ENCODE measurements at regions not wholly inside any gene's neighbourhood (a gene's known extent, or its start where the extent isn't known, plus 50 kb on each side); places are given as distances from the start of the nearest gene placed in this dataset.
A peak's percentile ranks its signal among the peaks of the same experiment; 100 is the strongest.
"Not testable (repeated sequence)": the region's sequence is repeated elsewhere in the genome, so short reads cannot be mapped to it uniquely, and the experiment has no call there.

GRCh38 chr1:72530646-72531045, 248.3 kb upstream of the NEGR1 start:
- no peak for DNase-seq (ENCODE audit: low spot score)

GRCh38 chr1:72526926-72527325, 244.6 kb upstream of the NEGR1 start:
- no peak for DNase-seq (ENCODE audit: low spot score)

DNA sequence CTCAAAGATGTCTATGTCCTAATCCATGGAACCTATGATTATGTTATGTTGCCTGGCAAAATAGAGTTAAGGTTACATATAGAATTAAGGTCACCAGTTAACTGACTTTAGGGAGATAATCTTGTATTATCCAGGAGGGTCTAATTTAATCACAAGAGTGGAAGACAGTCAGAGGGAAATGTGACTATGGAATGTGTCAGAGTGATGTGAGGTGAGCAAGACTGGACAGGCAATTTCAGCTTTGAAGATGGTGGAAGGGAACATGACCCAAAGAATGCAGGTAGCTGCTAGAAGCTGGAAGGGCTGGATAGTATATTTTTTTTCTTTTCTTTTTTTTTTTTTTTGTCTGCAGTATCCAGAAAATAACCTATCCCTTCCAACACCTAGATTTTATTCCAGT, 241.7 kb upstream of the NEGR1 start:
- no peak for DNase-seq (ENCODE audit: low spot score)

DNA sequence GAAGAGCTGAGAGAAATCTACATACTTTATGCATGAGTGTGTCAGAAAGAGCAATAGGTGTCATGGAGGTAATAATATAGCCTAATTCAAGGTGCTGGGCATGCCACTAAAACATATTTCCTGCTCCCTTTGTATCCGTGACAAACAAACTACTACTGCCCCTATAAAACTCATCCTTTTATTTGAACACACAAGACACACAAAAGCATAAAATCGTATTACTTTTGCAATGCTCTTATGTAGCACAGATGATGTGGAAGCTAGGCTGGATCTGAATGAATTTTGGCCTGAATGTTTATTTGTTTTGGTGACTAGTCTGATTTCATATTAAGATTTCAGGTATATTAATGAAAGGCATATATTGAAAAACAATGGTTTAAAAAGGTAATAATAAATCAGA, 239.3 kb upstream of the NEGR1 start:
- no peak for DNase-seq (ENCODE audit: low spot score)

DNA sequence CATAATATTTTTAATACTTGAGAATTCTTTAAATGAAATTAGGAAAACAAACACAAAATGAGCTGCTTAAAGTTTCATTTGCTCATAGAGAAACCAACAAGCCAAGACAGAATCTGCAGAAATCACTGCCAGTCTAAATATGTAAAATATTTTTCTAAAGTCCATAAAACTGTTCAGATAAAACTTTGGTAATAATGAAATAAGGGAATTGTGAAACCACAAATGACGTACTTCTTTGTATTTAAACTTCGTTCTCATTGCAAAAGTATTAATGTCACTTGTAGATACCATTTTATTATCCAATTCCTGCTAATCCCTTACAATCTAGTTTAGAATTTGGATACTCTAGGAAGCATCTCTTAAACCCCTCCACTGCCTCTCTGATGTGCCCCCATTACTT, 234.5 kb upstream of the NEGR1 start:
- peak; percentile 12 for DNase-seq (ENCODE audit: low spot score)

DNA sequence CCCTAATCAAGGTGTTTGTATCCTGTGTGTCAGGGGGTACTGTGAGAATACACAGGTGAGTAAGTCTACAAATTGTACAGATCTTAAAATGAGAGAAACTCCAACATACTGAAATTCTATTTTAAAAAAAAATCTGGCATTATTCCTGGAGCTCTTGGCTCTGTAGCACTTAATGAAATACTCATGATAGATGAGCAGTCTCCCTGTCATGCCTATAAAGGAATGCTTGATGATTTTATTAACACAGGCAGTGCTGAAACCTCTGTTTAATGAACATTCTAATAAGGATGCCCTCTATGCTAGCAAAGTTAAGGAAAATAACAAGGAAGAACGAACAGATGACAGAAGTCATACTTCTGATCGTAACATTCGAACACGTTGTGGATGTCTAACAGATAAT, 233.9 kb upstream of the NEGR1 start:
- peak; percentile 11 for DNase-seq (ENCODE audit: low spot score)

GRCh38 chr1:72498371-72498770, 216.0 kb upstream of the NEGR1 start:
- DNase-seq (ENCODE audit: low spot score), result no peak

DNA sequence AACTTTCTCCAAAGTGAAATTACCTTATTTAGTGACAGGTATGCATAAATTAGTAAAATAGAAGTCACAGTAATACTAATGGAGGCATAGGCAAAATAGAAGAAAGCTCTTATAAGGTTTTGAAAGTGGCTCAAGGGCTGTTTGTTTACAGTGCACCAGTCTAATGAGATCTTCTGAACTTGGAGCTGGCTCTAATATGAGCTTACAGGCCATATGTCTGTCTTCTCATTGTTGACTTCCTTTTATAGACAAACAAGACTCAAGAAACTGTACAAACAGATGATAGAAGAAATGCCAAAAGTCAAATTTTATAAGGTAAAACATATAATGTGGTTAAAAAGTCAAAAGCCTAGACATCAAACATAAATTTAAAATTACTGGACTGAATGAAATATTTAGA, 207.5 kb upstream of the NEGR1 start:
- no peak for DNase-seq (ENCODE audit: low spot score)

DNA sequence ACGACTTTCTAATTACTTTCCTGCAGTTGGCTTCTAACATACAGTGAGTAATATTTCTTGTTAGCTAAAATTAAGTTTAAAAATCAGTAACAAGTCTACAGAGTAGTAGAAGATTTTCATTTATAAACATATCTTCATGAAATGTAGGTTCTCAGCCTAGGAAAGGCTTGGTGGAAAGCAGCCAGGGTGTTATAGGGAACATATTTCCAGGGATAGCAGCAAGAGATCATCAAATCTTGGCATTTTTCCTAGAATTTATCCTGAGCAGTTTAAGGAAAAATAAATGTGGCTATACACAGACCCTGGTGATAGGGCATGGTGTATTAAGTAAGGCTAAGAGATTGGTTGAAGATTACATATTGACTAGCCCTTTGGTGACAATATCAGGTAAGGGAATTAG, 203.5 kb upstream of the NEGR1 start:
- peak; percentile 3 for DNase-seq (ENCODE audit: low spot score)

- DNase-seq (ENCODE audit: low spot score), result no peak
These were observed 201.6 kb upstream of the NEGR1 start for GRCh38 chr1:72483846-72484357.

GRCh38 chr1:72482736-72483413, 200.5 kb upstream of the NEGR1 start:
- DNase-seq (ENCODE audit: low spot score), result no peak

GRCh38 chr1:72481420-72481970, 199.2 kb upstream of the NEGR1 start:
- DNase-seq (ENCODE audit: low spot score), result no peak

DNA sequence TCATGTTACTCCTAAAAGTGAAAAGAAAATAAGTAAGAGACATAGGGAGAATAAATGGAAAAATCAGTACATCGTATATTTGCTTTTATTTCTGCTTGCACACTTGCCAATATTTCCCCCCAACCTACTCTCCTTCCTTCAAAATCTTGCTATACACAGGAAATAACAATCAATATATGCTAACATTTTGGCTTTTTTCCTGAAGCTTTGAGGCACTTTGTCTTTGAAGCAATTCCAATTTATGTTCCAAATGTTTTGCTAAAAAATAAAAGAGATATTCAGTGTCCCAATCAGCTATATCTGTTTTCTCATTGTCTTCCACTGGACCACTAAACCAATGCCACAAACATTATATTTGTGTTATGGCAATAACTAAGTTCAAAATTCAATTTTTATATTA, 184.0 kb upstream of the NEGR1 start:
- no peak for DNase-seq (ENCODE audit: low spot score)

- peak; percentile 6 for DNase-seq (ENCODE audit: low spot score)
These were observed 180.0 kb upstream of the NEGR1 start for GRCh38 chr1:72462186-72462905.

GRCh38 chr1:72442262-72442661, 159.9 kb upstream of the NEGR1 start:
- DNase-seq (ENCODE audit: low spot score), result peak; percentile 37

GRCh38 chr1:72439036-72439435, 156.7 kb upstream of the NEGR1 start:
- no peak for DNase-seq (ENCODE audit: low spot score)

DNA sequence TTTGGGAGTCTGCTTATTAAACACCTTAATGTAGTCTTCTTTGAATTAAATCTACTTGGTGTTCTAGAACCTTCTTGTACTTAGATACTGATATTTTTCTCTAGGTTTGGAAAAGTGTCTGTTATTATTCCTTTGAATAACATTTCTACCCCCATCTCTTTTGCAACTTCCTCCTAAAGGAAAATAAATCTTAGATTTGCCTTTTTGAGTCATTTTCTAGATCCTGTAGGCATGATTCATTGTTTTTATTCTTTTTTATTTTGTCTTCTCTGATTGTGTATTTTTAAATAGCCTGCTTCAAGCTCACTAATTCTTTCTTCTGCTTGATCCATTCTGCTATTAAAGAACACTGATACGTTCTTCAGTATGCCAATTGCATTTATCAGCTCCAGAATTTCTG, 155.9 kb upstream of the NEGR1 start:
- no peak for DNase-seq (ENCODE audit: low spot score)

DNA sequence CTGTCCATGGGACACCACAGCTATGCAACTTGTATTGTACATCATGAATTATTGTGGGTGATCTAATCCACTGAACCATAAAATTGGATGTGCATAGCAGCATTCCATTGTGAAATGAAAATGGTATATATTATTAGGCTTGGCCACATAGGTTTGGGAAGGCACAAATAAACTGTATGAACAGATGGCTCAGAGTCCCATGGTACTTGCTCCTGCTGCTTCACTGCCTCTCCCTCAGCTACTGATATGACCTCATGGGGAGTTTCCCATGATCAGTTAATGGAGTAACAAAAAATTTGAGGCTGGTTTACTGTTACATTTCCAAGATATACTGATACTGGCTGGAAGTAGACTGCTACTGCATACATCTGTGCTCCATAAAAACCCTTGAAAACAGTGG, 152.7 kb upstream of the NEGR1 start:
- no peak for DNase-seq (ENCODE audit: low spot score)

- DNase-seq (ENCODE audit: low spot score), result no peak
These were observed 151.7 kb upstream of the NEGR1 start for GRCh38 chr1:72434070-72434469.

- DNase-seq (ENCODE audit: low spot score), result no peak
These were observed 151.3 kb upstream of the NEGR1 start for GRCh38 chr1:72433591-72433990.

- DNase-seq (ENCODE audit: low spot score), result no peak
These were observed 150.4 kb upstream of the NEGR1 start for GRCh38 chr1:72432645-72433267.

GRCh38 chr1:72431810-72432209, 149.5 kb upstream of the NEGR1 start:
- DNase-seq (ENCODE audit: low spot score), result peak; percentile 15

DNA sequence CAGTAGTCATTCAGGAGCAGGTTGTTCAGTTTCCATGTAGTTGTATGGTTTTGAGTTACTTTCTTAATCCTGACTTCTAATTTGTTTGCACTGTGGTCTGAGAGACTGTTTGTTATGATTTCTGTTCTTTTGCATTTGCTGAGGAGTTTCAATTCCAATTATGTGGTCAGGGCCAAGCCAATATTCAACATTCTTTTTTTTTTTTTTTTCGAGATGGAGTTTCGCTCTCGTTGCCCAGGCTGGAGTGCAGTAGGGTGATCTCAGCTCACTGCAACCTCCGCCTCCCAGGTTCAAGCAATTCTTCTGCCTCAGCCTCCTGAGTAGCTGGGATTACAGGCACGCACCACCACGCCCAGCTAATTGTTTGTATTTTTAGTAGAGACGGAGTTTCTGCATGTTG, 145.9 kb upstream of the NEGR1 start:
- not testable (repeated sequence) for DNase-seq (ENCODE audit: low spot score)

Measured in GM03348 (cell line).